SU-DHL-6 (cell line): ENCODE measurements at regions not wholly inside any gene's neighbourhood (a gene's known extent, or its start where the extent isn't known, plus 50 kb on each side); places are given as distances from the start of the nearest gene placed in this dataset.

Experiments used
- CTCF ChIP-seq: fragments of 200-600 bp; sonication (generic); IDR thresholded peaks from one replicate; pipeline ENCODE4 v1.5.1; 2017; ENCODE audit warnings: antibody characterized with exemption, mild to moderate bottlenecking, low read length, moderate library complexity; ENCODE audit not compliant: insufficient read depth, poor library complexity, severe bottlenecking
- EZH2phosphoT487 ChIP-seq: fragments of 200-600 bp; sonication (generic), shearing (Covaris generic); conservative IDR thresholded peaks from 2 replicates; pipeline ENCODE4 v1.6.1; 2018; ENCODE audit warnings: mild to moderate bottlenecking, antibody characterized with exemption, low read length, moderate library complexity, mixed read lengths

GRCh38 chr7:81300753-81301152, 381.9 kb upstream of the SEMA3C start:
- no peak for TF ChIP-seq CTCF
- TF ChIP-seq EZH2phosphoT487 = no peak
